OCI-M1 (cell line): ENCODE measurements at regions not wholly inside any gene's neighbourhood (a gene's known extent, or its start where the extent isn't known, plus 50 kb on each side); places are given as distances from the start of the nearest gene placed in this dataset.

Source experiments
- DNase-seq: peaks from one replicate; lab custom pipeline; 2025; lab: John Stamatoyannopoulos, UW

GRCh38 chr12:97181571-97182265 is 274.7 kb downstream of the NEDD1 start:
- DNase-seq = no peak

DNA sequence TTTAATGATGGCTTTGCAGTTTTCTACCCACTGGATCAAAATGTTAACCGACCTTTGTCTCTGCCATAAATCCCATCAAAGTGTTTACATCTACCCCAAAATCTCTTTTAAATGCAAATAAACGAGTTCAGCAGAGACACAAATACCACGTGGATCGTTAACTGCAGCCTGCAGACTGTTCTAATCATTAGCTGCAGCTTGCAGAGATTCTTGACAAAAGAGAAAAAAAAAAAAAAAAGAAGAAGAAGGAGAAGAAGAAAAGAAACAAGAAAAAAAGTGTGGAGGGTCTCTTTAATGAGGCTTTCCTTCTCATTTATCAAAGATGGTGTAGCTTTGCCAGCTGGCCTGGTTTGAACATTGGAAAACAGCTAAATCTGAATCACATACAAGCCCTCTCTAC is 275.7 kb downstream of the NEDD1 start:
- no peak for DNase-seq

- DNase-seq = no peak
Measured at GRCh38 chr12:97184127-97184773, 277.2 kb downstream of the NEDD1 start.

DNA sequence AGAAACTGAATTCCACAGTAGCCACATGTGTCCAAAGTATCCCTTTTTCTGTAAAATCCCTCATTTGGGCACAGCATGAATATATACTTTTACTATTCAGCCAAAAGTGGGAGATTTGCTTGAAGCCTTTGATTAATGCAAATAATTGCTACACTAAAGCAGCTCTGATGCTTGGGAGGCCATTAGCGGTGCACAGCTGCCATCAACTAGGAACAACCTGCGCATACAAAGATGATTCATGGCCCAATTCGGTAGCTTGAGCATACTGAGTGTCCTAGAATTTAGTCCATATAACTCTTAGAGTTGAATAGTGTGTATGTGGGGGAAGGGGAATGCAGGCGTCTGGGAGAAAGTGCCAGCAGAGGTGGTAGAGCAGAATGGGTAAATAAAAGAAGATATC is 277.0 kb upstream of the RMST start:
- no peak for DNase-seq

GRCh38 chr12:97194546-97194945 is 268.1 kb upstream of the RMST start:
- DNase-seq = no peak

GRCh38 chr12:97200181-97200580 is 262.4 kb upstream of the RMST start:
- no peak for DNase-seq

GRCh38 chr12:97203408-97203807 is 259.2 kb upstream of the RMST start:
- DNase-seq = no peak

DNA sequence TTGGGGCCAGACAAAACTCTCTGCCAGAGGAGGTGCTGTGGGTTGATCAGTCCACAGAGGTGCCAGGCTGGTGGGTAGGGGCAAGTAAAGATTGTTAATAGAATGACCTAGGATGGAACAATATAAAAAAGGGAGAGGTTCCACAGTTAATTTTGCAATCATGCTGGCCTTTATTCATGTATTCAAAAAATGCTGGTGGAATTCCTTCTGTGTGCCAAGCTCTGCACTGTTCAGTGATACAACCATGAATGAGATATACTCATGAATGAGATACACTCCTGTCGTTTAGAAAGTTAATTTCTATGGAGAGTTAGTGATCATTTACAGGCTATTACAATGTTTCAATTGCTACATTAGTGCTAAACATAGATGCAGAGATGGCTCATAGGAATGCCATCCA is 252.6 kb upstream of the RMST start:
- no peak for DNase-seq

DNA sequence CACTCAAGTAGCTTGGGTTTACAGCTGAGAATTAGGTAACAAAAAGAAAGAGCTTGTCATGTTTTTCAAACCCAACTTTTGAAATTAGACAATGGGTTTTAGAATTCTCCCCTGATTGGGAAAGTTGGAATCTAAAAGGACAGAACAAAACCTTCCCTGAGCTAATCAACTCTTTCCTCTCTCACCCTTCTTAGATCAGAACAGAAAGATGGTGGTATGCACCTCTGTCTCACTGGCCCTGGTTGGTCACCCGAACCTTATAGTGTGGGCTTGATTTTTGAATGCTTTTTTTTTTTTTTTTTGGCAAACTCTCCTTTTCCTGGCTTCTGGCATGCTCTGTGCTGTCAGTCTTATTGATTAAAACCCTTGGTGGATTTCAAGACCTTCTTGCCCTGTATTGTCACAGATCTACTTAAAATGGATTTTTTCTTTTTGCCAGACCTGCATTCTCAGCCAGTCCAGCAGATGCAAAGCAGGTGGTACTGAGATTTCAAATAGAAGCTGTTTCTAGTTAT is 251.1 kb upstream of the RMST start:
- DNase-seq = no peak

GRCh38 chr12:97216848-97217247 is 245.8 kb upstream of the RMST start:
- DNase-seq = no peak

DNA sequence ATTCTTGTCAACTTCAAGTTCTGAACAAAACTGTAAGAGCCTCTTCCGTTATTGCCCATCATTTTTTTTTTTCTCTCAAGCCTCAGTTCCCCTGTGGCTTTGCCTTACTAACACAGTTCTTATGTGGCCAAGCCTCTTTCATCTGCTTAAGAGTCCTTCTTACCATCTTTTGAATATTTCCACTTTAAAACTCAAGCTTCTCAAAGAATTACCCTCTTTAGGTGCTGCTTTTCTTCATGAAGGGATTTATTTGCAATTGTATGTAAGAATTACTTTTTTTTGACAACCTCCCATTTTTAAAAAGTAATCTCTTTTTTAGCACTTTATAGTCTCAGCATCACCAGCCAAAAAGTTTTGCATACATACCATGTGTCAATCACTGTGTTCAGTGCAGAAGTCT is 240.2 kb upstream of the RMST start:
- no peak for DNase-seq

DNA sequence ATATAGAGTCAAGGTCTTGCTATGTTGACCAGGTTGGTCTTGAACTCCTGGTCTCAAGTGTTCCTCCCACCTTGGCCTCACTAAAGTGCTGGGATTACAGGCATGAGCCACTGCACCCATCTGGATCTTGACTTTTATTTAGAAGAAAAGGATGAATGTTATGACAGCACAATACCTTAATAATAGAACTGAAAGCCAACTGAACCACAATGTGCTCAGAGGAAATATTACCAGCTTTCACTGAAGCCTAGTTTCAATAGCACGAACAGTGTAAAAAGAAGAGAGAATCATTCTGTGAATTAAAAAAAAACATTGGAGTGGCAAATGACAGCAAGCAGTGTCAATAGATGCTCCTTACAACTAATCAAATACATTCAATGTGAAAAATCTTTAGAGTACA is 239.2 kb upstream of the RMST start:
- no peak for DNase-seq

DNA sequence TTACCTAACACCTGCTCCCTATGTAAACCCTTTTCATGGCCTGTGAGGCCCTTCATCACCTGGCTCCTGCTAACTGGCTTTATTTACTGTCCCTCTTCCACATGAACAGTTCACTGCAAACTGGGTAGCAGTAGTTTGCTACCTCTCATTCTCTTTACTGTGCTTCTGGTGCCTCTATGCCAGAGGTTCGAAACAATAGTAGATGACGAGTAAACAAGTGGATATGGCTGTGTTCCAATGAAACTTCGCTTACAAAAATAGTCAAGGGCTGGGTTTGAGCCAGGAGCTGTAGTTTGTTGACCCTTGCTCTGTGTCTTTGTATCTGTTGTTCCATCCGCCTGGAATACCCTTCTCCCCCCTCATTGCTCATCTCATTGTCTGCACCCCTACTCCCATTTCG is 233.6 kb upstream of the RMST start:
- DNase-seq = no peak

GRCh38 chr12:97235102-97235501 is 227.5 kb upstream of the RMST start:
- no peak for DNase-seq

DNA sequence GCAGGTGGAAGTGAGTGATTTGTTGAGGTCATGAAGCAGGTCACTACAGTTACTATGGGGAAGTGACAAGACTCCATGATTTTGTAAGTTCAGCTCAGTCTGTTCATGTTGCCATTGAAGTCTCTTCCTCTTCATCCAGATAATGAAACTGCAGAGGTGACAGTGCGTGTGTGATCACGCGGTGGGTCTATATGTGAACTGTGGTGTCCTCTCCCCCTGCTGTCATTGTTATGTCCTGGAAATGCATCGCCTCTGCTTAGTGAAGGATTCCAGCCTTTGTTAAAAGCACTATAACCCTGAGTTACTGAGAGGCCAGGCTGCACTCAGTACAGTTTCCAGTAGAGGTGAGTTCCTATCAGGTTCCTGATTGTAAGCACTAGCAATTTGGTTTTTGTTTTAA is 216.2 kb upstream of the RMST start:
- peak; percentile 7 for DNase-seq

- DNase-seq = no peak
Measured at GRCh38 chr12:97250483-97250882, 212.1 kb upstream of the RMST start.

GRCh38 chr12:97257726-97258125 is 204.9 kb upstream of the RMST start:
- DNase-seq = no peak

GRCh38 chr12:97259098-97259497 is 203.5 kb upstream of the RMST start:
- DNase-seq = no peak

DNA sequence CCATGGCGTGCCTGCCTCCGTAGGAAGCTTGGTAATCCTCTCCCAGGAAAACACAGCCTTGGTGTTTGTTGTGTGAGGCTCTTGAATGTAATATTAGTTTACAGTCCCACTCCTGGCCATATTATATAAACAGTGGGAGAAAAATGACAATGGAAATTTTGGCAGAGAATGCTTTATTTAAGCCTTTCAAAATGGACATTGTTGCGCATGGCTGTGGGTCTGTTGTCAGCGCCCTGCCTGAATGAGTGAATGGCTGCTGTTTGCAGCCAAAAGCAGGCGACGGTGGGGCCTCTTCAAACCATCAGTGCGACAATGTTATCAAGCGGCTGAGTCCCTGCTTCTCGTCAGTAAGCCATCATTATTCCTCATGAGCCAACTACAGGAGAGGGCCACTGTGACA is 201.8 kb upstream of the RMST start:
- DNase-seq = no peak

DNA sequence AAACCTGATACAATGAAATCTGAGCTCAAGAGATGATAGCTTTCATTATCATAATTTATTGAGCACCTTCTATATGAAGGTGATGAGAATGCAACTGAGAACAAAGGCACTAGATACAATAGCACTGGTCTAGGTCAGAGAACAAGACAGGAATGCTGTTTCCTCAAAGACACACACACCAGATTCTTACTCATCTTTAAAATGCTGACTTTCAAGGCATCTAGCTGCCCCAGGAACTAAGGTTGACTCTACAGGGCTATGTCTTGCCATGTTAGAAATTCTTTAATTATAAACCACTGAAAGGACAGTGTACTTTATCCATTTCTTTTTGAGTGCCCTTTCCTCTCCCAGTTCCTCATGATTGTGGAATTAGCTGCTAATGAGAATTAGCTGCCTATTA is 195.4 kb upstream of the RMST start:
- no peak for DNase-seq

DNA sequence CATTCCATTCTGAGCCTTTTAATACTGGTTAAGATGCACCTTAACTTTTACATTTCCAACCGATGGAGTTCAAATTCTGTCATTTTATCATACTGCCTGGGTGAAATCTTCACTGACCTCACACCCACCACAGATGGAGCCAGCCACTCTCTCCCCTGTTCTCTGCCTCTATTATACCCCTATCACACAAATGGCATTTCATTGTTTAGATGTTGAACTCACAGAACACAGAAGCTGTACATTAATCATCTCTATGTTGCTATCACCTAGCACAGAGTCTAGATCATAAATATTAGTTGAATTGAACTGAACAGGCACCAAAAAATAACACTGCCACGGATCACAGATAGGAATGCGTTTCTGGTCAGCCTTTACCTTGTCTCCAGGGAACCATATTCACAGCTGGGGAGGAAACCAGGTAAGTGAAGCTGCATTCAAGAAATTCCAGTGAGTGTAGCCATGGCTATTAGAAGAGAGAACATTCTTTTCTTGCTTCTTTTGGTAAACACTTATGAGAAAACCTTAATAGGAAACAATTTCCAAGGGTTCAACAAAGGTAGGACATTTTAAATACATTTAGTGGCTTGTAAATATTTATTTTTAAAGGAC is 194.9 kb upstream of the RMST start:
- no peak for DNase-seq

GRCh38 chr12:97272471-97272870 is 190.1 kb upstream of the RMST start:
- DNase-seq = no peak

GRCh38 chr12:97274386-97274785 is 188.2 kb upstream of the RMST start:
- DNase-seq = no peak
